ENCODE measurements at regions not wholly inside any gene's neighbourhood (a gene's known extent, or its start where the extent isn't known, plus 50 kb on each side); places are given as distances from the start of the nearest gene placed in this dataset.

- no peak for DNase-seq
These were observed 137.3 kb upstream of the FRMD4A start for GRCh38 chr10:14468023-14468441.

- no peak for DNase-seq
These were observed 135.5 kb upstream of the FRMD4A start for GRCh38 chr10:14466257-14466656.

GRCh38 chr10:14460447-14460846 lies 129.7 kb upstream of the FRMD4A start:
- DNase-seq = no peak

- no peak for DNase-seq
These were observed 128.9 kb upstream of the FRMD4A start for GRCh38 chr10:14459665-14460064.

- DNase-seq = no peak
These were observed 126.1 kb upstream of the FRMD4A start for GRCh38 chr10:14456870-14457266.

- no peak for DNase-seq
These were observed 125.6 kb upstream of the FRMD4A start for GRCh38 chr10:14456218-14456869.

- no peak for DNase-seq
These were observed 123.9 kb upstream of the FRMD4A start for GRCh38 chr10:14454629-14455028.

GRCh38 chr10:14454206-14454605 lies 123.5 kb upstream of the FRMD4A start:
- no peak for DNase-seq

- DNase-seq = no peak
These were observed 122.9 kb upstream of the FRMD4A start for GRCh38 chr10:14453593-14453992.

GRCh38 chr10:14451341-14451740 lies 120.6 kb upstream of the FRMD4A start:
- no peak for DNase-seq

GRCh38 chr10:14450041-14450491 lies 119.3 kb upstream of the FRMD4A start:
- DNase-seq = peak; percentile 96

- no peak for DNase-seq
These were observed 118.6 kb upstream of the FRMD4A start for GRCh38 chr10:14449293-14449815.

- DNase-seq = no peak
These were observed 117.7 kb upstream of the FRMD4A start for GRCh38 chr10:14448197-14448990.

- DNase-seq = no peak
These were observed 116.5 kb upstream of the FRMD4A start for GRCh38 chr10:14447094-14447839.

- no peak for DNase-seq
These were observed 108.9 kb upstream of the FRMD4A start for GRCh38 chr10:14439451-14440259.

- DNase-seq = no peak
These were observed 107.9 kb upstream of the FRMD4A start for GRCh38 chr10:14438576-14438975.

- DNase-seq = no peak
These were observed 107.3 kb upstream of the FRMD4A start for GRCh38 chr10:14438057-14438456.

GRCh38 chr10:14435976-14436632 lies 105.4 kb upstream of the FRMD4A start:
- no peak for DNase-seq

GRCh38 chr10:14433147-14433546 lies 102.4 kb upstream of the FRMD4A start:
- no peak for DNase-seq

- DNase-seq = no peak
These were observed 101.1 kb upstream of the FRMD4A start for GRCh38 chr10:14431868-14432267.

GRCh38 chr10:14429043-14429700 lies 98.4 kb upstream of the FRMD4A start:
- DNase-seq = no peak
